K562 (cell line): ENCODE measurements at regions not wholly inside any gene's neighbourhood (a gene's known extent, or its start where the extent isn't known, plus 50 kb on each side); places are given as distances from the start of the nearest gene placed in this dataset.

ENCODE experiments used
- BRF2 ChIP-seq: IDR thresholded peaks from 3 replicates; pipeline ENCODE4 v1.6.1; 2011; ENCODE audit warnings: borderline replicate concordance, mild to moderate bottlenecking; ENCODE audit not compliant: insufficient read length, insufficient read depth
- IRF9 ChIP-seq: fragments of 450-650 bp; IDR thresholded peaks from 2 replicates; pipeline ENCODE4 v1.6.1; 2016; ENCODE audit warnings: missing biosample characterization, missing genetic modification characterization
- JUN ChIP-seq, 2 experiments: sonication (generic) in 1 of 2; formaldehyde crosslinking in 1 of 2; IDR thresholded peaks; 2 replicates each; pipeline versions ENCODE4 v1.6.1 to v1.8.0; 2012 to 2022; ENCODE audit warnings: borderline replicate concordance in 2 of 2, mild to moderate bottlenecking in 2 of 2, improper control_type of control experiment in 1 of 2, low read depth in 1 of 2, low read length in 1 of 2, missing genetic modification reagents in 1 of 2
- MAFG ChIP-seq: fragments of 450-650 bp; conservative IDR thresholded peaks from 2 replicates; pipeline ENCODE4 v1.6.1; 2016; ENCODE audit warnings: missing genetic modification characterization, missing compliant biosample characterization
- NR0B1 ChIP-seq: fragments of 450-650 bp; IDR thresholded peaks from one replicate; pipeline ENCODE4 v1.6.1; 2018; ENCODE audit warnings: mild to moderate bottlenecking, moderate library complexity; ENCODE audit not compliant: partially characterized antibody
- NR4A1 ChIP-seq, 2 experiments: fragments of 250-450 bp in 1 of 2; fragments of 450-650 bp in 1 of 2; sonication (Bioruptor Pico) in 1 of 2; IDR thresholded peaks; 2 replicates each; pipeline versions ENCODE4 v1.4.0 to v1.6.1; 2016 to 2020; ENCODE audit warnings: mild to moderate bottlenecking in 2 of 2, missing compliant biosample characterization in 1 of 2, missing genetic modification characterization in 1 of 2, moderate library complexity in 1 of 2
- POLR2H ChIP-seq: IDR thresholded peaks from 2 replicates; pipeline ENCODE4 v1.6.1; 2016; ENCODE audit warnings: missing genetic modification characterization, low read depth, mild to moderate bottlenecking, control low read depth, missing compliant biosample characterization, moderate library complexity
- POLR3G ChIP-seq: IDR thresholded peaks from 2 replicates; pipeline ENCODE4 v1.6.1; 2011; ENCODE audit not compliant: insufficient read length, insufficient replicate concordance; ENCODE audit errors: extremely low read depth
- SFPQ ChIP-seq: fragments of 200-400 bp; formaldehyde crosslinking; IDR thresholded peaks from 2 replicates; pipeline ENCODE4 v1.6.1; 2017; ENCODE audit warnings: mild to moderate bottlenecking, low read depth, low read length, moderate library complexity
- SUPT5H ChIP-seq: fragments of 450-650 bp; IDR thresholded peaks from 2 replicates; pipeline ENCODE4 v1.6.1; 2016
- TOE1 ChIP-seq, 2 experiments: fragments of 450-650 bp in 1 of 2; sonication (generic) in 1 of 2; formaldehyde crosslinking in 1 of 2; IDR thresholded peaks; 2 replicates each; pipeline versions ENCODE4 v1.7.1 to v1.8.0; 2016 to 2022; ENCODE audit warnings: borderline replicate concordance in 2 of 2, mild to moderate bottlenecking in 2 of 2, antibody characterized with exemption in 1 of 2, inconsistent platforms in 1 of 2, low read depth in 1 of 2, missing genetic modification reagents in 1 of 2, moderate library complexity in 1 of 2
- XRCC4 ChIP-seq: IDR thresholded peaks from one replicate; pipeline ENCODE4 v1.6.1; 2011; ENCODE audit not compliant: insufficient read depth, insufficient read length; ENCODE audit errors: extremely low read depth
- ZBTB26 ChIP-seq: fragments of 450-650 bp; formaldehyde crosslinking; IDR thresholded peaks from 2 replicates; pipeline ENCODE4 v1.4.0; 2022; ENCODE audit warnings: missing genetic modification characterization
- ZBTB5 ChIP-seq: fragments of 450-650 bp; IDR thresholded peaks from 2 replicates; pipeline ENCODE4 v1.6.1; 2017; ENCODE audit warnings: antibody characterized with exemption

- TF ChIP-seq NR4A1 (CRISPR knock-in tag; IDR thresholded peaks at IDR 0.05), result no peak; the same call in 1 of the 2 replicates
- peak; percentile 80; the same call in 1 of the 2 replicates for TF ChIP-seq NR4A1 (tag; IDR thresholded peaks at IDR 0.05)
- TF ChIP-seq NR0B1, result no peak
- TF ChIP-seq POLR2H (tag), result no peak
- peak; percentile 25; the same call in 1 of the 2 replicates for TF ChIP-seq JUN (IDR thresholded peaks at IDR 0.05; ENCODE audit: borderline replicate concordance, low read depth, low read length)
- peak; percentile 97; the same call in 1 of the 2 replicates for TF ChIP-seq JUN (CRISPR knock-in tag; IDR thresholded peaks at IDR 0.05; ENCODE audit: borderline replicate concordance)
- TF ChIP-seq ZBTB5, result no peak
- no peak for TF ChIP-seq SFPQ
- no peak for TF ChIP-seq ZBTB26 (CRISPR knock-in tag)
- no peak for TF ChIP-seq MAFG (tag)
- no peak for TF ChIP-seq BRF2
- TF ChIP-seq TOE1 (IDR thresholded peaks at IDR 0.05; ENCODE audit: borderline replicate concordance), result peak; percentile 66; the same call in 1 of the 2 replicates
- 0 out of 2 replicates have a peak, but pooled peaks have one; percentile 54 for TF ChIP-seq TOE1 (CRISPR knock-in tag; IDR thresholded peaks at IDR 0.05; ENCODE audit: borderline replicate concordance, low read depth)
- TF ChIP-seq IRF9 (tag), result no peak
- TF ChIP-seq XRCC4, result no peak
- no peak for TF ChIP-seq POLR3G
- TF ChIP-seq SUPT5H, result no peak
These were observed 51.2 kb upstream of the RNF182 start (continued) for GRCh38 chr6:13873288-13874190.
